ENCODE measurements at regions not wholly inside any gene's neighbourhood (a gene's known extent, or its start where the extent isn't known, plus 50 kb on each side); places are given as distances from the start of the nearest gene placed in this dataset.

DNA sequence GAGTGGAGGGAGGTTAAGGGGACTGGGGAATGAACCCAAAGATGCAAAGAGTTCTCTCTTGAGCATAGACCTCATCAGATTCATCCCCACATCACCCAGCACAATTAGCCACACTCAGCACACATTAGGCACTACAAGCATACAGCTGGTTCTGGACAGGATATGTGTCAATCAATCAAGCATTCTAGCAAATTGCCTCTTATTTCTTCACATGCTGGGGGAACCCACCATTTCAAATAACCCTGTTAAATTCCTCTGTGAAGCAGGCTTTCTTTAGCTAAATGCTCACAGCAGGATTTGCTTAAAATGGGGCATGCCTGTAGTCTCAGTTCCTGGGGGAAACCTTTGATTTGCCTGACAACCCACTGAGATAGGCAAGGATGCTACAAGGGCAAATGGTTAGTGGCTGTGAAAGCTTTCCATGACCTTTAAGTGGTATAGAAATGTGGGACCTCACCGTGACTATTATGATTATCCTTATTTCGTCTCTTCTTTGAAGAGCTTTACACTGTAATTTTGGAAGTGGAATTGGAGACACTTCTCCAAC, 193.4 kb upstream of the ZMIZ1 start:
- TF ChIP-seq ZFX (IDR thresholded peaks at IDR 0.05) (no peak), CEBPB (IDR thresholded peaks at IDR 0.05; ENCODE audit: low read depth) (no peak)
- TF ChIP-seq, protein P1, sequence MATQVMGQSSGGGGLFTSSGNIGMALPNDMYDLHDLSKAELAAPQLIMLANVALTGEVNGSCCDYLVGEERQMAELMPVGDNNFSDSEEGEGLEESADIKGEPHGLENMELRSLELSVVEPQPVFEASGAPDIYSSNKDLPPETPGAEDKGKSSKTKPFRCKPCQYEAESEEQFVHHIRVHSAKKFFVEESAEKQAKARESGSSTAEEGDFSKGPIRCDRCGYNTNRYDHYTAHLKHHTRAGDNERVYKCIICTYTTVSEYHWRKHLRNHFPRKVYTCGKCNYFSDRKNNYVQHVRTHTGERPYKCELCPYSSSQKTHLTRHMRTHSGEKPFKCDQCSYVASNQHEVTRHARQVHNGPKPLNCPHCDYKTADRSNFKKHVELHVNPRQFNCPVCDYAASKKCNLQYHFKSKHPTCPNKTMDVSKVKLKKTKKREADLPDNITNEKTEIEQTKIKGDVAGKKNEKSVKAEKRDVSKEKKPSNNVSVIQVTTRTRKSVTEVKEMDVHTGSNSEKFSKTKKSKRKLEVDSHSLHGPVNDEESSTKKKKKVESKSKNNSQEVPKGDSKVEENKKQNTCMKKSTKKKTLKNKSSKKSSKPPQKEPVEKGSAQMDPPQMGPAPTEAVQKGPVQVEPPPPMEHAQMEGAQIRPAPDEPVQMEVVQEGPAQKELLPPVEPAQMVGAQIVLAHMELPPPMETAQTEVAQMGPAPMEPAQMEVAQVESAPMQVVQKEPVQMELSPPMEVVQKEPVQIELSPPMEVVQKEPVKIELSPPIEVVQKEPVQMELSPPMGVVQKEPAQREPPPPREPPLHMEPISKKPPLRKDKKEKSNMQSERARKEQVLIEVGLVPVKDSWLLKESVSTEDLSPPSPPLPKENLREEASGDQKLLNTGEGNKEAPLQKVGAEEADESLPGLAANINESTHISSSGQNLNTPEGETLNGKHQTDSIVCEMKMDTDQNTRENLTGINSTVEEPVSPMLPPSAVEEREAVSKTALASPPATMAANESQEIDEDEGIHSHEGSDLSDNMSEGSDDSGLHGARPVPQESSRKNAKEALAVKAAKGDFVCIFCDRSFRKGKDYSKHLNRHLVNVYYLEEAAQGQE (IDR thresholded peaks at IDR 0.05; ENCODE audit: low read depth), result no peak

Measured in HCT116 (cell line).